ENCODE measurements at regions not wholly inside any gene's neighbourhood (a gene's known extent, or its start where the extent isn't known, plus 50 kb on each side); places are given as distances from the start of the nearest gene placed in this dataset.

DNA sequence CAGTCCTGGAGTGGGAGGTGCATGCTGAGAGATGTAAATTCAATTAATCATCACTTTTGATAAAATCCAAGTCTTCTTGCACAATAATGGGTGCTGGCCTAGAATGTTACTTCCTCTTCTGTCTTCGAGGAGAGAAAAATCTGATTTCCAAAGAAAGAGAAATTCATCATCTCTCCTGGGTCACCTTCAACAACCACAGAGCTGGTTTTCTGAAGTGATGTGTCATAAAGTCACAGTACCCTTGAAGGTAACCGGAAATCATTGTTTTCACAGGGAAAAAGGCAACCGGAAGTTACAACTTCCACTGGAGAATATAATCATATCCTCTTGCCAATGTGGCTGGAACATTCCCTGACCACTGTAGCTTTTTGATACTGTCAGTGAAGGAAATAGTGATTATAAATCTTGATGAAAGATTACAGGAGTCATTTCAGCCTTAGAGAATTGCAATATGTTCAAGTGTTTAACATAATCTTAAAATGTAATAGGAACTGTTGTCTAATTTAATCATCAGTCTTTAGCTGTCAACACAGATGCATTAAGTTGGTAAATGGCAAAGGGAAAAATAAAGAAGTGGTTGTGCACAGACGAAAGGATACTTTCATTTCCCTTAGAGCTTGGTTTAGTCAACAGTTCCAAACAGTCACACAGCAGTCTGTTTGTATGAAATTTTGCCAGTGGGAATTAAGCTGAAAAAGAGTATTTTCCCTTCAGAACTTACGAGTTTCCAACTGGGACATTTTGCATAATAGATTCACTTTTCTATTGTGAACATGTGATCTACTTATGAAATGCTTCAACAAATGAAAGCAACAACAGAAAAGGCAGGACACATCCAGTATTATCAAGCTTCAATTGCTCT, 106.5 kb upstream of the SLC4A7 start:
- DNase-seq: no peak

DNA sequence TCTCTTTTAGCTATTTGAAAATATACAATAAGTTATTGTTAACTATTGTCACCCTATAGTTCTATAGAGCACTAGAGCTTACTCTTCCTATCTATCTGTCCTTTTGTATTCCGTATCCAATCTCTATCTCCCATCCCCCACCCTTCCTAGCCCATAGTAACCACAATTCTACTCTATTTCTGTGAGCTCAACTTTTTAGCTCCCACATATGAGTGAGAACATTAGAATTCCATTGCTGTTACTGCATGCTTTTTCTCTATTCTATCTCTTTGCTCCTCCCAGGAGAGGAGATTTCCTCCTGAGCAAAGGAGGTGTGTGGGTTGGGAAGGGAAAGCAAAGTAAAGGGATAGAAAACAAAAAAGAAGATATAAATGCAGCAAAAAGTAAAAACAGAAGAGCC, 105.6 kb upstream of the SLC4A7 start:
- DNase-seq: no peak

- DNase-seq: no peak
Measured at GRCh38 chr3:27585429-27585828, 101.2 kb upstream of the SLC4A7 start.

DNA sequence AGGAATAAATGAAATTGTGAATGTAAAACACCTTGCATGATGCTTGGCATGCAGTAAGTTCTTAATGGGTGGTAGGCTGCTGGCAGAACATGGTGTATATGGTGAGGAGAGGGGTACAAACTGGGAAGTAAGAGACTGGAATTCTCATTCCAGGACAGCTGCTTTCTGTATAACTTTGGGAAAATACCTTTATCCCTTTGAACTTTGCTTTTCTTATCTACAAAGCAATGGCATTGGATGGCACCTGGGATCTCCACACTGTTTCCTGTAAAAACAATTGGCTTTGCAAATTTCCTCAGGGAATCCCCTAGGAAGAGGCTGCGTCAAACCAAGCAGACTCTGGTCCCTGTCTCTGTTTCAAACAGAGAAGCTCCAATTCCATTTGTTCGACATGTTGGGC, 100.7 kb upstream of the SLC4A7 start:
- DNase-seq: no peak

- DNase-seq: no peak
Measured at GRCh38 chr3:27581852-27582251, 97.7 kb upstream of the SLC4A7 start.

DNA sequence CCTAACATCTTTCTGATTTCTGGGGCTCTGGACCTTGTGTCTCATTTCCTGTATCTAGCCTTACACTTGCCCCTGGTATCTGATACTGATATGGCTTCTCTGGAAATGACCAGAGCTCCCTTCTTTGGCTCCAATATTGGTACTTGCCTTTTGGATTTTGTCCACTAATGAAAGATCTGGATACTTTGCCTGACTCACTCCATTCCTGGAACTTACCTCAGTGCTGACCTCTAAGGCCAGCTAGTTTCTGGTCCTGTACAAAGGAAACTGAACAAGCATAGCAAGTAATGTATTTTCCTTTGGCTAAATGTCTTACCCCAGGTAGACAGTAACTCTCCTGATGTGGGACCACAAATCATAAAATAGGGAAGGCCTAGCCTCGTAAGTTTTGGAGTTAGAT, 93.8 kb upstream of the SLC4A7 start:
- DNase-seq: no peak

- DNase-seq: no peak
Measured at GRCh38 chr3:27577504-27577903, 93.3 kb upstream of the SLC4A7 start.

DNA sequence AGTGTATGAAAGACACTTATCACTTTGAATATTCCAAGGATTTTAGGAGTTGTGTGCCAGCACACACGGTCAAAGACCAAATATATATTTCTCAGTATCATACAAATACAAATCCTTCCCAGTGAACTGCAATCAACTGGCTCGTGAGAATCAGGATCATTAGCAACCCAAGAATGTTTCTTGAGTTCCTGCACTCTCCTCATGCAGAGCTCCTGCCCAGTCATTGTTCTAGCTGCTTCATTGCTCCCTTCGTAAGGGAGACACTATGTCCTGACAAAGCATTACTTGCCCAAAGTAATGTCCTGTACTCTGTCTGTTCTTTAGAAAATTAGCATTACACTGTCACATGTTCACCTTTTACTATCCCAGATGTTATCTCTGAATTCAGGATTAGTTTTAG, 92.0 kb upstream of the SLC4A7 start:
- no peak for DNase-seq

GRCh38 chr3:27575499-27575898, 91.3 kb upstream of the SLC4A7 start:
- DNase-seq: no peak

DNA sequence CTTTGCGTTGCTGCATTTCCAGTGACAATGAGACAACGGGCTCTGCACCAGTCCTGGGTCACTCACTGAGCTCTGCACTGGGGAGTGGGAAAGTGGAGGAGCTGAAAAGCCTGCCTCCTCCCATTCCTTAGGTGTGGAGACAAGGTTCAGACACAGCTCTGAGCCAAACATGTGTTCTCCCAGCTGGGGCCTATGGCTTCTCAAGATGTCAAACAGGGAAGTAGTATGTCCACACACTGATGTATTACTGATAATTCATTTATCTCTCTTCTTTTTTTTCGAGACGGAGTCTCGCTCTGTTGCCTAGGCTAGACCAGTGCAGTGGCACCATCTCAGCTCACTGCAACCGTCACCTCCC, 90.2 kb upstream of the SLC4A7 start:
- DNase-seq: no peak

GRCh38 chr3:27573780-27574437, 89.7 kb upstream of the SLC4A7 start:
- DNase-seq: no peak

DNA sequence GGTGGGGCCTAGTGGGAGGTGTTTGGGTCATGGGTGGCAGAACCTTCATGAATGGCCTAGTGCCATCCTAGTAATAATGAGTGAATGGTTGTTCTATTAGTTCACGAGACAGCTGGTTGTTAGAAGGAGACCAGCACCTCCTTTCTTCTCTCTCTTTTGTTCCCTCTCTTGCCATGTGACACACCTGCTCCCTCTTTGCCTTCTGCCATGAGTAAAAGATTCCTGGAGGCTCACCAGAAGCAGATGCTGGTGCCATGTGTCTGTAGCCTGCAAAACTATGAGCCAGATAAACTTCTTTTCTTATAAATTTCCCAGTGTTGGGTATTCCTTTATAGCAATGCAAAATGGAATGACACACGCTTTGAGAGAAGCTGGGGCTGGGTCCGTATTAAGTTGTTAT, 89.0 kb upstream of the SLC4A7 start:
- DNase-seq: peak in 1 of 3 experiments; percentile 5

- no peak for DNase-seq
Measured at GRCh38 chr3:27571345-27571744, 87.2 kb upstream of the SLC4A7 start.

DNA sequence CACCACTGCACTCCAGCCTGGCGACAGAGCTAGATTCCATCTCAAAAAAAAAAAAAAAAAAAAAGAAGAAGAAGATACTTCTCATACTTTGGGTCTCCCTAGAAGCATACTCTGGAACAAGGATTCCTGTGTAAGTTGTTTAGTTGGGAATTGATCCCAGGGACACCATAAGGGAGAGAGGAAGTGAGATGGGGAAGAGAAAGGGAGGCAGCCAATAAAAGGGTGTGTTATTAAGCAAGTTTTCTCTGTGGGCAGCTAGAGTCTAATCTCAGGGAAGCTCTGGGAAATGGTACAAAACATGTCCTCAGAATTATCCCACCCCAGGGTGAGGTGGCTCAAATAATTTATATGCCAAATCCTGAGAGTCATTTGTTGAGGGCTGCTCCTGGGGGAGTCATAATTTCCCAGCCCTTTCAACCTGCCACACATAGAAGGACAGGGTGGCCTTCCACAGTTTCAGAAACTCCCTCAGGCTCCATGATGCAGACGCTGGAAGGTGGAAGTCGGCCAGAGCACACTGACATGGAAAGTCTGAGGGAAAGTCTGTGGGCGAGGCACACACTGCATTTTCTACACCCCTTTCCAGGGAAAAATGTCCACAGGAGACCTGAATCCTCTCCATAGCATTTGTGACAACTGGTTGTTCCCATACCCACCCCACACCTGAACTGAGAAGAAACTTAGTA, 86.4 kb upstream of the SLC4A7 start:
- no peak for DNase-seq

DNA sequence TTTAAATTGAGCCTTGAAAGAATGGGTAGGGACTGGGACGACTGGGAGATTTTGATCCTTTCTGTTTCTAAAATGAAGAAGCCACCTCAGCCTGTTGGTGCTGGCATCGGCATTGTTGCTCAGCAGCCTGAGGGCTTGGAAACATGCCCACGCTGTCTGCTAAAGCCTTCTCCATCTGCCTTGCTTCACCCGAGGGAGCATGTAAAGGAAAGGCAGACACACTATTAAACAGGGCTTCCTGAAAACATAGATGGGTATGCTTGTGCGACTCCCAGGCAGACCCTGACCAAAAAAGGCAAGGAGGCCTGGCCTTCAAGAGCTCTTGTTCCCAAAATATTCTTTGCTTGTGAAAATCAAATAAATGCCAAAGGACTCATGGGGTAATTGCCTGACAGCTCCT, 84.2 kb upstream of the SLC4A7 start:
- DNase-seq: peak in 1 of 3 experiments; percentile 27

DNA sequence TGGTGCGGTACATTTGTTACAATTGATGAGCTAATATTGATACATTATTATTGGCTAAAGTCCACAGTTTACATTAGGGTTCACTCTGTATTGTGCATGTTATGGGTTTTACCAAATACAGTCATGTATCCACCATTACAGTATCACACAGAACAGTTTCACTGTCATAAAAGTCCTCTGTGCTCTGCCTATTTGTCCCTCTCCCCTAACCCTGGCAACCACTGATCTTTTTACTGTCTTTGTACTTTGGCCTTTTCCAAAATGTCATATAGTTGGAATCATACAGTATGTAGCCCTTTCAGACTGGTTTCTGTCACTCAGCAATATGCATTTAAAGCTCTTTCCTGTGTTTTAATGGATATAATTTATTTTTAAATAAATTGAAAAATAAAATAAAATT, 83.1 kb upstream of the SLC4A7 start:
- DNase-seq: no peak

DNA sequence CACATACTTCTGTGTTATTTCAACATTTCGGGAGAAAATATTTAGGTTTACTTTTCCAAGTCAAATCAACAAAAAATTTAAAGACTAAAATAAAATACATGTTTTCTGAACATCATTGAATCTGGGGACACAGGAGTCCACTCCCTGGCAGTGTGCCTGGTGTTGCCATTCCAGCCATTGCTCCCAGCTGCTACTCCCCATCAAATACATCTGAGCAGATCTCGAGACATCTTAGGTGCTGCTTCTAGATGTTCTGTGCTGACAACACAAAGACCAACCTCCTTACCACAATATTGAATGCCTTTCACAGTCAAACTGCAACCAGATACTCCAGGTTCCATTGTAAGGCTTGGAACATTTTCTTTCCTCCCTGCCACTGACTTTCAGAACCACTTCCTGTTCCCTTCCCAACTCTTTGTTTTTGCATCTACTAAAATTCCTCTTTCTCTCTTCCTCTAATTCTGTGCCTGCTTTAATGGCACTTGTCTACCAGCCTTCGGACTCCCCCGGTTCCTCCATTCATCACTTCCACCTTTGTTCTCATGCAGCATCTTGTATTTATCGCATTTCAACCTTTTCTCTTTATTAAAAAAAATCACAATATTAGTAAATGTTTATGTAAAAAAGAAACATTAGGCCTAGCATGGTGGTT, 81.1 kb upstream of the SLC4A7 start:
- no peak for DNase-seq

GRCh38 chr3:27561576-27561975, 77.4 kb upstream of the SLC4A7 start:
- DNase-seq: no peak

DNA sequence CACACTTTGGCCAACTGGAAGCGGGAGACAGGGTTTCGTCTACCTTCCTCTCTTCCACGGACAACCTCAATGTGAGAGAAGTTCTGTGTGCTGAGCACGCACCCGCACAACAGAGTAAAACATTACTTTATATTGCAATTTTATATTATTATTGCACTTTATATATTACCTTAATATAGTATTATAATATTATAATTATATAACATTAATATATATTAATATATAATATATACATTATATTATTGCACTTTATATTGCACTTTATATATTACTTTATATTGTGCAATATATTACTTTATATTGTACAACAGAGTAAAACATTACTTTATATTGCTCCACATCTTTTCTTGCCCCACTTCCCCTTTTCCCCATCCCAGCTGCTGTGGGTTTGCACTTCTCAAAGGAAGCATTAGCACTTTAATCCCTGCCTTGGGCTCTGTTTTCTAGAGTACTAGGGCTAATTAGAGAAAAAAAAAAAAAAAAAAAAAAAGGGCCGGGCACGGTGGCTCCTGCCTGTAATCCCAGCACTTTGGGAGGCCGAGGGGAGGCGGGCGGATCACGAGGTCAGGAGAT, 76.4 kb upstream of the SLC4A7 start:
- DNase-seq: no peak

DNA sequence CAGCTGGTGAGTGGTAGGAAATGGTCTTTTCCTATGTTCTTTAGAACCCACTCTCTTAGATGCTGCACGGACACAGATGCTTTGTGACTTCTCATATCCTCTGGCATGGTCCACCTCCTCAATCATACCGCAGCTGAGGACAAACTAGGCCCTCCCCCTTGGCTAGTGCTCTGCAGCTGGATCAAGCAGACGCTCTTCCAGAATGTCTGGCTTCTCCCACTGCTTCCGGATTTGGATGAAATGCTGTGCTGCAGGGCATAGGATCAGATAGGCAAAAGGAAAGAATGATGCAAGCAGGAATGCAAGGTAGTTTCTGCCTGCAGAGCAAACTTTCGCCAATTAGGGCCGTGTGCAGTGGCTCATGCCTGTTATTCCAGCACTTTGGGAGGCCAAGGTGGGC, 75.7 kb upstream of the SLC4A7 start:
- DNase-seq: no peak

DNA sequence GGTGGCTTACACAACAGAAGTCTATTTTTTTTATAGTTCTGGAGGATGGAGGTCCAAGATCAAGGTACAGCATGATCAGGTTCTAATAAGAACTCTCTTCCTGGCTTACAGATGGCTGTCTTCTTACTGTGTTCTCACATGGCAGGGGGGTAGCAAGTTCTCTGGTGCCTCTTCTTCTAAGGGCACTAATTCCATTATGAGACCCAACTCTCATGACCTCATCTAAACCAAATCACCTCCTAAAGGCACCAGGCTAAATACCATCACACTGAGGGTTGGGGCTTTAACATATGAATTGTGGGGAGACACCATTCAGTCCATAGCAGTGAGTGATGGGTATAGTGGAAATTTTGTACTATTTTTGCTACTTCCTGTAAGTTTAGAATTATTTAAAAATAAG, 75.2 kb upstream of the SLC4A7 start:
- no peak for DNase-seq

DNA sequence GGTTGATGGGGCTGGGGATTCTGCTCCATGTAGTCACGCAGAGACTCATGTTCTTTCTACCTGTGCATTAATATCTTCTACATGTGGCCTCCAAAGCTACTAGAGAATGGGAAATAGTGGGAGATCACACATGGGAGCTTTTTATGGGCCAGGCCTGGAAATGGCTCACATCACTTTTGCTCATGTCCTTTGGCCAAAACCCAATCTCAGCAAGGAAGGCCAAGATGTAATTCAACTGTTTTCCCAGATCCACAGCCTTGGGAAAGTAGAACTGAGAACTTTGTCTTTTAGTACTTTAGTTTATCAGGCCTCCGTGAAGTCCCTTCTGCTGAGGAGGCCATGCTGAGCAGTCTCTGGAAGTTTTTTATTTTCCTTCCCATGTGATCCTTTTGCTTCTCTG, 73.2 kb upstream of the SLC4A7 start:
- DNase-seq: no peak

- no peak for DNase-seq
Measured at GRCh38 chr3:27556887-27557286, 72.7 kb upstream of the SLC4A7 start.
